ENCODE measurements at regions not wholly inside any gene's neighbourhood (a gene's known extent, or its start where the extent isn't known, plus 50 kb on each side); places are given as distances from the start of the nearest gene placed in this dataset.

GRCh38 chr1:193335806-193336428 lies 149.5 kb upstream of the B3GALT2 start:
- no peak for DNase-seq (ENCODE audit: low read depth in 3 of 3, low spot score in 2 of 3)

GRCh38 chr1:193333166-193333565 lies 146.8 kb upstream of the B3GALT2 start:
- DNase-seq (ENCODE audit: low read depth in 3 of 3, low spot score in 2 of 3), result no peak

GRCh38 chr1:193326296-193326695 lies 139.9 kb upstream of the B3GALT2 start:
- DNase-seq (ENCODE audit: low read depth in 3 of 3, low spot score in 2 of 3), result no peak

- DNase-seq (ENCODE audit: low read depth in 3 of 3, low spot score in 2 of 3), result no peak
These were observed 139.4 kb upstream of the B3GALT2 start for GRCh38 chr1:193325771-193326170.

- DNase-seq (ENCODE audit: low read depth in 3 of 3, low spot score in 2 of 3), result no peak
These were observed 138.6 kb upstream of the B3GALT2 start for GRCh38 chr1:193325042-193325441.

- DNase-seq (ENCODE audit: low read depth in 3 of 3, low spot score in 2 of 3), result no peak
These were observed 135.8 kb upstream of the B3GALT2 start for GRCh38 chr1:193322211-193322610.

GRCh38 chr1:193321242-193321840 lies 134.9 kb upstream of the B3GALT2 start:
- DNase-seq (ENCODE audit: low read depth in 3 of 3, low spot score in 2 of 3), result no peak

- no peak for DNase-seq (ENCODE audit: low read depth in 3 of 3, low spot score in 2 of 3)
These were observed 133.9 kb upstream of the B3GALT2 start for GRCh38 chr1:193320270-193320669.

- DNase-seq (ENCODE audit: low read depth in 3 of 3, low spot score in 2 of 3), result no peak
These were observed 131.9 kb upstream of the B3GALT2 start for GRCh38 chr1:193318347-193318746.

- no peak for DNase-seq (ENCODE audit: low read depth in 3 of 3, low spot score in 2 of 3)
These were observed 127.1 kb upstream of the B3GALT2 start for GRCh38 chr1:193313354-193314140.

- DNase-seq (ENCODE audit: low read depth in 3 of 3, low spot score in 2 of 3), result no peak
These were observed 126.0 kb upstream of the B3GALT2 start for GRCh38 chr1:193312432-193312831.

GRCh38 chr1:193311226-193311948 lies 125.0 kb upstream of the B3GALT2 start:
- DNase-seq (ENCODE audit: low read depth in 3 of 3, low spot score in 2 of 3), result no peak

- no peak for DNase-seq (ENCODE audit: low read depth in 3 of 3, low spot score in 2 of 3)
These were observed 124.2 kb upstream of the B3GALT2 start for GRCh38 chr1:193310564-193310963.

- no peak for DNase-seq (ENCODE audit: low read depth in 3 of 3, low spot score in 2 of 3)
These were observed 123.6 kb upstream of the B3GALT2 start for GRCh38 chr1:193309936-193310475.

GRCh38 chr1:193308438-193308837 lies 122.0 kb upstream of the B3GALT2 start:
- no peak for DNase-seq (ENCODE audit: low read depth in 3 of 3, low spot score in 2 of 3)

GRCh38 chr1:193306430-193306829 lies 120.0 kb upstream of the B3GALT2 start:
- DNase-seq (ENCODE audit: low read depth in 3 of 3, low spot score in 2 of 3), result no peak

Data from right renal cortex interstitium (tissue), 3 donors.